GM18861 (cell line): ENCODE measurements at regions not wholly inside any gene's neighbourhood (a gene's known extent, or its start where the extent isn't known, plus 50 kb on each side); places are given as distances from the start of the nearest gene placed in this dataset.
"Not testable (repeated sequence)": the region's sequence is repeated elsewhere in the genome, so short reads cannot be mapped to it uniquely, and the experiment has no call there.

Experiments
- ATAC-seq: cut with Tn5 transposase; IDR thresholded peaks from one replicate; pipeline ENCODE4 v1.9.1; 2021; ENCODE audit not compliant: unreplicated experiment

- ATAC-seq: no peak
Measured at GRCh38 chr20:17873410-17874270, 95.0 kb downstream of the SNX5 start.

GRCh38 chr20:17872959-17873358 is 95.6 kb downstream of the SNX5 start:
- ATAC-seq: no peak

- ATAC-seq: no peak
Measured at GRCh38 chr20:17872434-17872833, 96.2 kb downstream of the SNX5 start.

GRCh38 chr20:17871886-17872285 is 96.7 kb downstream of the SNX5 start:
- no peak for ATAC-seq

- ATAC-seq: no peak
Measured at GRCh38 chr20:17871181-17871580, 97.4 kb downstream of the SNX5 start.

- ATAC-seq: no peak
Measured at GRCh38 chr20:17870086-17870740, 98.4 kb downstream of the SNX5 start.

- ATAC-seq: no peak
Measured at GRCh38 chr20:17869295-17869994, 99.1 kb downstream of the SNX5 start.

GRCh38 chr20:17868700-17869231 is 99.8 kb downstream of the SNX5 start:
- ATAC-seq: no peak

- ATAC-seq: no peak
Measured at GRCh38 chr20:17868151-17868550, 100.4 kb downstream of the SNX5 start.

- no peak for ATAC-seq
Measured at GRCh38 chr20:17867131-17867925, 101.3 kb downstream of the SNX5 start.

- ATAC-seq: no peak
Measured at GRCh38 chr20:17866234-17867001, 102.2 kb downstream of the SNX5 start.

- no peak for ATAC-seq
Measured at GRCh38 chr20:17863577-17864292, 104.9 kb downstream of the SNX5 start.

GRCh38 chr20:17863209-17863576 is 105.4 kb downstream of the SNX5 start:
- no peak for ATAC-seq

- no peak for ATAC-seq
Measured at GRCh38 chr20:17862171-17862570, 106.4 kb downstream of the SNX5 start.

- ATAC-seq: not testable (repeated sequence)
Measured at GRCh38 chr20:17861620-17862019, 107.0 kb downstream of the SNX5 start.

- no peak for ATAC-seq
Measured at GRCh38 chr20:17860301-17861197, 108.0 kb downstream of the SNX5 start.

- no peak for ATAC-seq
Measured at GRCh38 chr20:17859616-17860232, 108.9 kb downstream of the SNX5 start.
